ENCODE measurements at regions not wholly inside any gene's neighbourhood (a gene's known extent, or its start where the extent isn't known, plus 50 kb on each side); places are given as distances from the start of the nearest gene placed in this dataset.

GRCh38 chr9:87084407-87084806, 137.1 kb upstream of the GAS1 start:
- no peak for DNase-seq
- intact Hi-C loops (cut with DNase I) = no loop called here
- 90 to 94% methylated on average over 2 to 9 of the region's 12 CpGs for WGBS, 2 donors

GRCh38 chr9:87085073-87085472, 137.8 kb upstream of the GAS1 start:
- H3K27ac ChIP-seq = no peak overlapping the region
- H3K36me3 ChIP-seq = no peaks in the 10 kb centered on the region
- WGBS, 2 donors = 89 to 97% methylated on average over 22 to 27 of the region's 27 CpGs
- no peak overlapping the region for H3K4me3 ChIP-seq
- H3K27me3 ChIP-seq = no peaks in the 10 kb centered on the region
- TF ChIP-seq CTCF (IDR thresholded peaks at IDR 0.05) (no peak), POLR2A (IDR thresholded peaks at IDR 0.05) (no peak)
- H3K9me3 ChIP-seq = no peaks in the 10 kb centered on the region
- intact Hi-C loops (cut with DNase I) = no loop called here
- no peak for DNase-seq
- no peaks in the 10 kb centered on the region for H3K4me1 ChIP-seq

More at GRCh38 chr9:87084407-87084806, 137.1 kb upstream of the GAS1 start:
- Histone ChIP-seq H3K4me1 (no peaks in the 10 kb centered on the region), H3K36me3 (no peaks in the 10 kb centered on the region), H3K4me3 (no peak overlapping the region), H3K27me3 (no peaks in the 10 kb centered on the region), H3K27ac (no peak overlapping the region), H3K9me3 (no peaks in the 10 kb centered on the region)
- TF ChIP-seq POLR2A (IDR thresholded peaks at IDR 0.05) (no peak), CTCF (IDR thresholded peaks at IDR 0.05) (no peak)

- TF ChIP-seq POLR2A (IDR thresholded peaks at IDR 0.05) (no peak), CTCF (IDR thresholded peaks at IDR 0.05) (no peak)
- no peak overlapping the region for H3K27ac ChIP-seq
- DNase-seq = no peak
These were observed 138.2 kb upstream of the GAS1 start for GRCh38 chr9:87085521-87085920.

GRCh38 chr9:87086221-87086818, 139.0 kb upstream of the GAS1 start:
- no peak overlapping the region for H3K27ac ChIP-seq
- no peaks in the 10 kb centered on the region for H3K4me1 ChIP-seq
- no peaks in the 10 kb centered on the region for H3K27me3 ChIP-seq
- H3K36me3 ChIP-seq = no peaks in the 10 kb centered on the region
- no peaks in the 10 kb centered on the region for H3K9me3 ChIP-seq
- TF ChIP-seq POLR2A (IDR thresholded peaks at IDR 0.05) = no peak
- TF ChIP-seq CTCF (IDR thresholded peaks at IDR 0.05) = no peak
- intact Hi-C loops (cut with DNase I) = no loop called here
- 85 to 89% methylated on average over 5 to 8 of the region's 8 CpGs for WGBS, 2 donors
- DNase-seq = no peak
- no peak overlapping the region for H3K4me3 ChIP-seq

More at GRCh38 chr9:87085521-87085920, 138.2 kb upstream of the GAS1 start:
- H3K9me3 ChIP-seq = no peaks in the 10 kb centered on the region
- 73 to 89% methylated on average over 7 to 8 of the region's 9 CpGs for WGBS, 2 donors
- H3K27me3 ChIP-seq = no peaks in the 10 kb centered on the region
- no peaks in the 10 kb centered on the region for H3K36me3 ChIP-seq
- no peak overlapping the region for H3K4me3 ChIP-seq
- H3K4me1 ChIP-seq = no peaks in the 10 kb centered on the region
- intact Hi-C loops (cut with DNase I) = no loop called here

GRCh38 chr9:87087197-87087596, 139.9 kb upstream of the GAS1 start:
- no peak overlapping the region for H3K4me3 ChIP-seq
- H3K4me1 ChIP-seq = no peaks in the 10 kb centered on the region
- no peak for DNase-seq
- H3K36me3 ChIP-seq = no peaks in the 10 kb centered on the region
- no peaks in the 10 kb centered on the region for H3K9me3 ChIP-seq
- intact Hi-C loops (cut with DNase I) = no loop called here
- no peak overlapping the region for H3K27ac ChIP-seq
- TF ChIP-seq POLR2A (IDR thresholded peaks at IDR 0.05) = no peak
- no peak for TF ChIP-seq CTCF (IDR thresholded peaks at IDR 0.05)
- H3K27me3 ChIP-seq = no peaks in the 10 kb centered on the region
